Left lobe of liver (tissue), 2 donors: ENCODE measurements at regions not wholly inside any gene's neighbourhood (a gene's known extent, or its start where the extent isn't known, plus 50 kb on each side); places are given as distances from the start of the nearest gene placed in this dataset.

Experiments
- ATAC-seq: fragments of 200-7000 bp; cut with Tn5 transposase; one replicate; pipeline ENCODE4 v1.9.1; 2020; ENCODE audit warnings: mild to moderate bottlenecking, moderate library complexity
- DNase-seq: peaks from one replicate; pipeline ENCODE4 v3.0.0-alpha.2; 2020; ENCODE audit warnings: low spot score
- donor health status: DM: no; HTN: no; CAD: no; lungs with moderate emphysema.
- donor health status: DM: no; HTN: yes; CAD: no.

DNA sequence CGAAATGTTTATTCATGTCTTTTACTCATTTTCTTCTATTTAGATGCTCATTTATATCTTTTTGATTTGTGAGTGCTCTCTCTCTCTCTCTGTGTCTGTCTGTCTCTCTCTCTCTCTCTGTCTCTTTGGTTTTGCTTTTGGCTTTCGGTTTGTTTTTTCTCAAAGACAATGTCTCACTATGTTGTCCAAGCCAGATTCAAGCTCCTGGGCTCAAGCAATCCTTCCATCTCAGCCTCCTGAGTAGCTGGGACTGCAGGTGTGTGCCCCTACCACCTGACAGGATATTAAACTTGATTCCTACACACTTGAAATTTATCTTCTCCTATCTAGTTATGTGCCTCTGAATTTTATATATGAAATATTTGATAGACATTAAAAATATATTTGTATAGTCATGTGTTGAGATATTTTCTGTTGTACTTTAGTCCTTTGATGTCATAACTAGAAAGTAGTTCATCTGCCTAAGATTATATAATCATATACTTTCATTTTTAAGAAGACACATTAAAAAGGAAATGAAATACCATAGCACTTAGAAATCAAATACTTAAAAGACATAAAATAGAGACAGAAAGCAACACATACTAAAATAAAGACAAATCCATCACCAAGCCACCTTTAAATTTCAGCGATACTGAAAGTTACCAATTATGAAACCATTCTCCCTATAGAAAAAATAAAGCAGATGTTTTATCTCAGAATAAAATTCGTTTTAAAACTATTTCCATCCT lies 68.1 kb upstream of the SFMBT2 start:
- no peak for DNase-seq
- ATAC-seq: no peak

DNA sequence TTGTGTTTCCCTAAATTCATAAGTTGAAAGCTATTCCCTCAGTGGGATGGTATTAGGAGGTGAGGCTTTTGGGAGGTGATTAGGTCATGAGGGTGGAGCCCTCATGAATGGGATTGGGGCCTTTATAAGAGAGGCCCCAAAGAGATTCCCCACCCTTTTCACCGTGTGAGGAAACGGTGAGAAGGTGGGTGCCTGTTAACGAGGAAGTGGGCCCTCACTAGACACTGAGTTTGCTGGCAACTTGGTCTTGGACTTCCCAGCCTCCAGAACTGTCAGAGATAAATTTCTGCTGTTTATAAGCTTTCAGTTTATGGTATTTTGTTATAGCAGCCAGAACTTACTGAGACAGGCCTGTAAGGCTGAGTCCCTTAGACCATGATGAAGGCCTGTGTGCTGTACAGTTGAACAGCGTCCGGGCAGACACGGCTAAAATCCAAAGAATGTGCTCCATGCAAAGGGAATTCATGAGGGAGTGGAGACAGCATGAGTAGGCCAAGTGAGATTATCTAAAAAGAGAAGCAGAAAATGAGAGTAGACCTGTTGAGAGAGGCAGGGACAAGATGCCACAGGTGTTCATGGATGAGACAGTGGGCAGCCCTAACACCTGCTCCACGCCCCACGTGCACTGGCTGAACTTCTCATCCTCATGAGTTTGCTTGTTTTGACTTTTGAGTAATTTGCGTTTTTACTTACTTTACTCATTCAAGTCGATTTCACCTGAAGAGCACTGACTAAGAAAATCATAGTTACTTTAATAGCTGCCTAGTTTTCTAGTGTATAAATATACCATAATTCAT lies 66.9 kb upstream of the SFMBT2 start:
- DNase-seq (no peak), ATAC-seq (no peak)

DNA sequence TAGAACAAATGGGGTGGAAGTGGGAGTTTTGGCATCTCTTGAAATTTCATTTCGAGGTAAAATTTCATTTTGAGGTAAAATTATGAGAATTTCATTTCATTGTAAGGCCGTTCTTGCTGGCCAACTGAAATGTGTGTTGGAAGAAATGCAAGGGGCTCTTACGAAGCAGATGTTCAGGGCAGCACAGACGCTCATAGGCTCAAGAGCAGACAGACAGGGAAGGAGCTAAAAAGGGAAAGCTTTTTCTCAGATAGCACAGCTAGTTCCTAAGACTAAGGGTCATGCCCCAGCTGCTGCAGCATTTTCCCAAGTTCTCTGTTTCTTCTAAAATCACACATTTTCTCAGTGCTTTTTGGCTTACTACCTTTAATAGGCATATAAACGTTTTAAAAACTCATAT lies 65.1 kb upstream of the SFMBT2 start:
- no peak for DNase-seq
- ATAC-seq: peak; percentile 52

DNA sequence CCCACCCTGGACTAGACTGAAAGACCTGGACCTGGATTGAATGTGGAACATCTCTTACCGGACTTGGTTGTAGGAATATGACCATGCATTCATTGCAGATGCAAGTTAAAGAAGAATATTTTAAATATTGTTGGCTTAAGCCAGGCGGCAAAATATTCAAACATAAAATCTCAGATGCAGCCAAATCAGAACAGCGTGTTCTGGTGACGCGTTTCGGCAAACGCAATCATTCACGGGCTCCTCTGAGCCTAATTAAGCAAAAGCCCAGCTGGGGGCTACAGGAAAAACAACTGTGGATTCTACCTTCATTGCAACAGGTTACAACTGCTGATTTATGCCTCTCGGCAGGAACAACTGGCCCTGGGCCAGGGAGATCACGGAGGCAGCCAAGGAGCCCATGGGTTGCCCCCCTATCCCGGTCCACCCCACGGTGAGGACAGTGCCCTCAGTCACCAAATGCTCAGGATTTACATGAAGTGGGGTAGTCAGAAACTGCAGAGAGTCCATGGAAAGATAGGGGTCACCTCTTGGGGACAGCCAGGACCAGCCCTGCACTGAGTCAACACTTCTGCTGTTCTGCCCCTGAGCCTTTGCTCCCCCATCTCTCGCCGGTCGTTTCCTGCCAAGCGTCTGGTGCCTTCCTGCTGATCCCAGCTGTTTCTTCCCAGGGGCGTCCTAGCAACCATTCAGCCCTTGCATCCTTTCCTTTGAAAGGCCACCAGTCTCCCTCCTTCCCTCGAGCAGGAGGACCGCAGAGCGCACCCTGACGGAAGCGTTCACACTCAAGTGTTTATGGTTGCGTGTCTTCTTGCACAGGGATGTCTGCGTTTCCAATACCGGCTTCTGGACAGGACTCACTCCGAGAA lies 64.4 kb upstream of the SFMBT2 start:
- ATAC-seq (peak; percentile 67), DNase-seq (no peak)

DNA sequence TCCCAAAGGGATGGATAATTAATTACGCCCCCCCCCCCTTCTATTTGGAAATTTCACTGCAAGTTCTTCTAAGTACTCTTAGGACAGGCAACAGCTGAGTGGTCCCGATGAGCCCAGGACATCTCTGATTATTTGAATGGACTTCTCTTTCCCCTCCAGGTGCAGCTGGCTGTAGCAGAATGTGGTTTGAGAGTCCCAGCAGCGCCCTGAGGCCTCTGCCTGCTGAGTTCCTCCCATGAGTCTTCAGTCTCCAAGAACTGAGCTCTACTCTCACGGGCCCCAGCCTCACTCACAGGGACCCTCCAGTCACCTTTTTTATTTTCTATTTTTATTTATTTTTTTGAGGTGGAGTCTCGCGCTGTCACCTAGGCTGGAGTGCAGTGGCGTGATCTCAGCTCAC lies 63.6 kb upstream of the SFMBT2 start:
- DNase-seq (no peak), ATAC-seq (no peak)

DNA sequence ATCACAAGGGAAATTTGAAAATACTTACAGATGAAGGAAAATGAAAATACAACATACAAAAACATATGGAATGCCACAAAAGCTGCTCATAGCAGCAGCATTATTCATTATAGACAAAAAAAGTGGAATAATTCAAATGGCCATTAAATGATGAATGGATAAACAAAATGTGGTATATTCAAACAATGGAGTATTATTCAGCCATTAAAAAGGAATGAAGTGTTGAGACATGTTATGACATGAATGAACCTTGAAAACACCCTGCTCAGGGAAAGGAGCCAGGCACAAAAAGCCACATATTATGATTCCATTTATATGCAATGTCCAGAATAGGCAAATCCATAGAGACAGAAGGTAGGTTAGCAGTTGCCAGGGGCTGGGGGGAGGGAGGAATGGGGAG lies 62.6 kb upstream of the SFMBT2 start:
- DNase-seq: no peak
- no peak for ATAC-seq

DNA sequence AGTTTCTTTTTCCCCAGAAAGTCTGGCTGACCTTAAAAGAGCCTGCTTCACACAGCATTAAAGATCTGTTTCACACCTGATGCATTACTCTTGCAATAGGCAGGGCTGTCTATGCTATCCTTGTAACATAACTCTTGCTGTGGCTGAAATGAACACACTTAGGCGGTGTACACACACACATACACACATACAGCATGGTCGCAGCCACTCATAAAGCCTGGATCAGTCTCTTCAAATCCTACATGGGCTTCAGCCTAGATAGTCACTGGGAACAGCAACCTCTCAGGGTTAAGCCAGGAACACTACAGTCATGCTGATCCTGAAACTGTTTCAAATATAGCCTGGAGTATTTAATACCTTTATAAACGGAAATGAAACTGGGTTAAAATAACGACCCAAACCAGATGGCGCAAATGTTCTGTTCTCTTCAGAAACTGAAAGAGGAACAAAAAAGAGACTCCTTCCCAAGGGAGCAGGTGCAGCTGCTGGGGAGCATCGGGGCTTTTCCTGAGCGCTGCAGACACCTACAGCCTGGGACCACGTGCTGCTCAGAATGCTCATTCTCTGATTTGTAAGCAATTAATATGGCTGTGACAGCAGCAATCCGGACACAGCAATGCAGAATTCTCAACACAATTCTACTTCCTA lies 61.0 kb upstream of the SFMBT2 start:
- DNase-seq (no peak), ATAC-seq (peak; percentile 17)

DNA sequence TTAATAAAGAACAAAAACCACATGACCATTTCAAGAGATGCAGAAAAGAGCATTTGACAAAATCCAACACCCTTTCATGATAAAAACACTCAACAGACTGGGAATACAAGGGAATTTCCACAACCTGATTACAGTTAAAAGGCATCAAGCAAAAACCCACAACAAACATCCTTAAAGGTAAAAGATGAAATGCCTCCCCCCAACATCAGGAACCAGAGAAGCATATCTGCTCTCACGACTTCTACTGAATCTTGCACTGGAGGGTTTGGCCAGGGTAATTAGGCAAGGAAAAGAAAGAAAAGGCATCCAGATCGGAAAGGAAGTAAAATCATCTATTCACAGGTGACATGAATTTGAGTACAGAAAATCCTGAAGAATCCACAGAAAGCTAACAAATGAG lies 59.5 kb upstream of the SFMBT2 start:
- ATAC-seq (no peak), DNase-seq (no peak)

DNA sequence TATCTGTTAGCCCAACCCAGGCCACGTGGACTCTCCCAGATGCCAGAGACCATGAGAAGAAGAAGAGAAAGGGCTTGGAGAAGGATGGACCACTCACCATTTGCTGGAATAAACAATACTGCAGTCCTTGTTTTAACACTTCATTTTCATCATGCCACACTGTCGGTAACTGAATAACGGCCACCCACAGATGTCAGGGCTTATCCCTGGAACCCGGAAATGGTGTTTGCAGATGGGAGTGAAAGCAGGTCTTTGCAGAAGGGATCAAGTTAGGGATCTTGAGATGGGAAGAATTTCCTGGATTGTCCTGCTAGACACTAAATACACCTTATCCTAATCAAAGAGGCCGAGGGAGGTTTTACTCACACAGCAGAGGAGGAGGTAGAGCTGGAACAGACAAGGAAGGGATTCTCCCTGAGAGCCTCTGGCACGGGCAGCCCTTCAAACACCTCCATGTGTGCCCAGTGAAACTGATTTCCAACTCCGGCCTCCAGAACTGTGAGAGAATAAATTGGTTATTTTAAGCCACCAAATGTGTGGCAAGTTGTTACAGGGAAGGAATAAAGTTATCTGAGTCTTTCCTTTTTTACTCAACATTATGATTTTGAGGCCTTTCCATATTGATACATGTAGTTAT lies 56.3 kb upstream of the SFMBT2 start:
- DNase-seq (no peak), ATAC-seq (no peak)

DNA sequence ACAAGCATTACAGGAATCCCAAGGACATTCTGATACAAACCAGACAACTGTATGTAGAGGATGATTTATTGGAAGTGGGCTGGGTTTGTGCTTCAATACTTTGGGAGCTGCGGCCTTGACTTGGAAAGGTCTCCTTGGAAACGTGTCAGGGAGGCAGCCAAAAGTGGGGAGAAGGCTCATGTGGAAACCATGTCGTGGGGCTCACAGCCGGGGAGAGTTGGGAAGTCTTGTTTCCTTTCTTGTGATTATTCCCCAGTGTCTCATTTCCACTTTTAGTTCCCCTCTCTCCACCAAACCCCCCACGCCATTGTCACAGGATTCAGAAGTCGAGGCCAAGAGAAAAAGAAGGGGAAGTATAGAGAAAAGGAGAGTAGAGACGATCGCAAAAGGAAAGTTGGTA lies 53.9 kb upstream of the SFMBT2 start:
- DNase-seq: no peak
- no peak for ATAC-seq
